Brain pericyte (primary cell): ENCODE measurements at regions not wholly inside any gene's neighbourhood (a gene's known extent, or its start where the extent isn't known, plus 50 kb on each side); places are given as distances from the start of the nearest gene placed in this dataset.
"Not testable (repeated sequence)": the region's sequence is repeated elsewhere in the genome, so short reads cannot be mapped to it uniquely, and the experiment has no call there.

Experiments
- DNase-seq: peaks from one replicate; pipeline ENCODE4 v3.0.0-alpha.2; 2012; ENCODE audit warnings: low read depth, low spot score

DNA sequence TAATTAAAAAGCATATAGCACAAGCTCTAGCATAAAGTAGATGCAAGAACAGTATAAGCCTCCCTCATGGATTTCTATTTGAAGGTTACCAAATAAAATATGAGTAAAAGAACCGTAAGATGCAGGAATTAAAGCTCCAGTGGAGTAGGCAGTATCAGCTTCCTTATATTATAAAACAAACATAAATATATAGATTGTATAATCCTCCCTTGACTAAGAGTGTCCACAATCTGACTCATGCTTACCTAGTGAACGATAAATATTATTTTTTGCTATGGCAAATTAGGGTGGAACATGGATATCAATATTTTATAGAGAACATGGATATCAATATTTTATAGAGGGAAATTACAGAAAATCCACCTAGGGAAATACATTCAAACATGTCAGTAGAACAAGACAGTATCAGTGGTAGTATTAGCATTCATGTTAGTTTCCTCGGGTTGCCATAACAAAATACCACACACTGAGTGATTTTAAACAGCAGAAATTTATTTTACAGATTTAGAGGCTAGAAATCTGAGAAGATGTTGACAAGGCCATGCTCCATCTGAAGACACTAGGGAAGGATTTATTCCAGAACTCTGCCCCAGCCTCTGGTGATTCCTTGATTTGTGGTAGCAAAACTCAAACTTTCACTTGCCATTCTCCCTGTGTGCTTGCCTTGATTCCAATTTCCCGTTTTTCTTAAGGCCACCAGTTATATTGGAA lies 1521.3 kb downstream of the SI start:
- DNase-seq: no peak

DNA sequence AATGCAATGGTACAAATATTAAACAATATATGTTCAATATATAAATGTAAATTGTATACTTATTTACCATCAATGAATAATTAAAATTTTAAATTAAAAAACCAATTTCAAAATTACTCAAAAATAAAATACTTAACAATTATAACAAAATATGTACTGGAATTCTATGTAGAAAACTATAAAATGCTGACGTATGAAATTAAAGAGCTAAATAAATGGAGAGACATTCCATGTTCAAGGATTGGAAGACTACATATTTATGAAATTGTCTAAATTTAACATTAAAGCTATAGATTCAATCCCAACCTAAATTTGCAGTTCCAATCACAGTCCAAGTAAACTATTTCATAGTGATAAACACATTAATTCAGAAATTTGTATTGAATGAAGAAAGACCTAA lies 1522.4 kb downstream of the SI start:
- no peak for DNase-seq

DNA sequence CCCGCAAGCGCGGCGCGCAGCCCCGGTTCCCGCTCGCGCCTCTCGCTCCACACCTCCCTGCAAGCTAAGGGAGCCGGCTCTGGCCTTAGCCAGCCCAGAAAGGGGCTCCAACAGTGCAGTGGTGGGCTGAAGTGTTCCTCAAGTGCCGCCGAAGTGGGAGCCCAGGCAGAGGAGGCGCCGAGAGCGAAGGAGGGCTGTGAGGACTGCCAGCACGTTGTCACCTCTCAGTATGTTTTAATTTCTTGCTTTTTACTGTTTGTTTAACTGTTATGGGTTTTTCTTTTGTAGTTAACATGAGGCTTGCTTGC lies 1525.7 kb downstream of the SI start:
- no peak for DNase-seq

DNA sequence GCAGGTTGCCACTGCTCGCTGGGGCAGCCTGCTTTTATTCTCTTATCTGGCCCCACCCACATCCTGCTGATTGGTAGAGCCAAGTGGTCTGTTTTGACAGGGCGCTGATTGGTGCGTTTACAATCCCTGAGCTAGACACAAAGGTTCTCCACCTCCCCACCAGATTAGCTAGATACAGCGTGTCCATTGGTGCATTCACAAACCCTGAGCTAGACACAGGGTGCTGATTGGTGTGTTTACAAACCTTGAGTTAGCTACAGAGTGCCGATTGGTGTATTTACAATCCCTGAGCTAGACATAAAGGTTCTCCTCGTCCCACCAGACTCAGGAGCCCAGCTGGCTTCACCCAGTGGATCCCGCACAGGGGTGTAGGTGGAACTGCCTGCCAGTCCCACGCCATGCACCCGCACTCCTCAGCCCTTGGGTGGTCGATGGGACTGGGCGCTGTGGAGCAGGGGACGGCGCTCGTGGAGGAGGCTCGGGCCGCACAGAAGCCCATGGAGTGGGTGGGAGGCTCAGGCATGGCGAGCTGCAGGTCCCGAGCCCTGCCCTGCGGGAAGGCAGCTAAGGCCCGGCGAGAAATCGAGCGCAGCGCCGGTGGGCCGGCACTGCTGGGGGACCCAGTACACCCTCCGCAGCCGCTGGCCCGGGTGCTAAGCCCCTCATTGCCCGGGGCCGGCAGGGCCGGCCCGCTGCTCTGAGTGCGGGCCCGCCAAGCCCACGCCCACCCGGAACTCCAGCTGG lies 1526.2 kb downstream of the SI start:
- DNase-seq: not testable (repeated sequence)

GRCh38 chr3:163548015-163548414 lies 1530.3 kb downstream of the SI start:
- no peak for DNase-seq

DNA sequence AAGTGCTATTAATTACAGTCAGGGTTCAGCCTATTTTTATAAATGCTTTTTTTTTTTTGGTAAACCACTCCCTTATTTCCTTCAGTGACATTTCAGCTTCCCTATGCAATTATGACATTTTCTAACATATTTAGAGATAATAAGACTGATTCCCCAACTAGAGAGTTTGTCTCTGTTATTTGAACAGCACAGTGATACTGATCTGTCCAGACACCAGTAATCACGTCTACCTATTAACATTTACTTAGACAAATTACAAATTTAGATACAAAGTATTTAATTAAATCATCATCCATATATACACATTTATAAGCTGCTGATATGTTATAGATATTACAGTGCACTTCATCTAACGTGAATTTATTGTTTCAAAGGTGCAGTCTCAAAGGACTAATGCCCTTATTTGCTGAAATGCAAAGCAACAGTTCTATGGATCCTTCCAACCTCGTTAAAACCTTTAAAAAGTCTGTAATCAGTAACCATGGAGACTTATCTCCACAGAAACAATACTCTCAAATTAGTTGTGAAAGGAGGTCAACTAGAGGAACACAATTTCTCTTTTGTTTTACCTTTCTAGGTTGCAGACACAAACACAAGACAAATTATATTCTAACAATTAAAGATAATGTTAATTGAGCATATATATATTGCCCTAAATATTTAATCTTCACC lies 1531.1 kb downstream of the SI start:
- DNase-seq: no peak

- no peak for DNase-seq
Measured at GRCh38 chr3:163543662-163544061, 1534.6 kb downstream of the SI start.

GRCh38 chr3:163541629-163542028 lies 1536.7 kb downstream of the SI start:
- DNase-seq: no peak

GRCh38 chr3:163538387-163538786 lies 1539.9 kb downstream of the SI start:
- no peak for DNase-seq

DNA sequence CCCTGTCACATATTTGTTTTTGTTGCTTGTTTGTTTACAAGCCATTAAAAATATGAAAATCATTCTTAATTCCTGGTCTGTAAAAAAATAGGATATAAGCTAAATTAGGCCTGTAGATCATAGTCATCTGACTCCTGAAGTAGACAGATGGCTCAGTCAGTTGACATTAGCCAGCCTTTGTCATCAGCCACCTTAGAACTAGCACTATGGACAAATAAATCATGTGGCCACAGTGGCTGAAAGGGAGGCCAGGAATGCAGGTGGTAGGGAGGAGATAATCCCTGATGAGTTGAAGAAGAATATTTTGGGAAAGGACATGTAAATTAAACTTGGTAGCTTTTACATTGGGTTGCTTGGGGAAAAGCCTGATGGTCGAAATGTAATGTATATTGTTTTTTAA lies 1544.9 kb downstream of the SI start:
- DNase-seq: no peak

- no peak for DNase-seq
Measured at GRCh38 chr3:163523375-163523774, 1554.9 kb downstream of the SI start.

GRCh38 chr3:163521261-163521660 lies 1557.0 kb downstream of the SI start:
- DNase-seq: no peak

DNA sequence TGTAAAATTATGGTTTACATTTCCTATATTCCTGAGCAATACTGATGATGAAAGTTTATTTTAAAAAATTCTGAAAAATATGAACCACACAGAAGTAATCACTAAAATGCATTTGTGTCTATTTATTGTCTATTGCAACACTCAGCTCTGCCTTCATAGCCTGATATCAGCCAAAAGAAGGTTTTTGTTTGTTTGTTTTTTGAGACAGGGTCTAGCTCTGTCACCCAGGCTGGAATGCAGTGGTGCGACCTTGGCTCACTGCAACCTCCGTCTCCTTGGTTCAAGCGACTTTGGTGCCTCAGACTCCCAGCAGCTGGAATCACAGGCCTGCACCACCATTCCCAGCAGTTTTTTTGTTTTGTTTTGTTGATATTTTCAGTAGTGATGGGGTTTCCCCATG lies 1560.2 kb downstream of the SI start:
- no peak for DNase-seq

GRCh38 chr3:163513149-163513657 lies 1565.1 kb downstream of the SI start:
- no peak for DNase-seq

DNA sequence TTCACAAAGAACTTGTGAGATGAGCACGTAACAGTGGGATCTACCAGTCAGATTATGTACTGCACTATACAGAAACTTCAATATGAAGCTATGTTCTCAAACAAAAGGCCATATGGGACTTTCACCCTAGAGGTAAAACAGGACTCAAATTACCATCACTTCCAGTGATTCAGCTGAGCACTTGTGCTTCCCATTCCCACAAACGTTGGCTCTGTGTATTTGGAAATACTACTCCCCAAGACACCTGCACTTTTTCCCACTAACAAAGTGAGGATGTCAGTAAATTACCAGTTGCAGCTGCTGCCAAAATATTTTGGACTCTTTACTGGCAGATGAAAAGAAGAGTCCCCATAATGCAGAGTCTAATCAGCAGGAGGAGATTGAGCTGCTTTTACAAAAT lies 1570.1 kb downstream of the SI start:
- DNase-seq: no peak

DNA sequence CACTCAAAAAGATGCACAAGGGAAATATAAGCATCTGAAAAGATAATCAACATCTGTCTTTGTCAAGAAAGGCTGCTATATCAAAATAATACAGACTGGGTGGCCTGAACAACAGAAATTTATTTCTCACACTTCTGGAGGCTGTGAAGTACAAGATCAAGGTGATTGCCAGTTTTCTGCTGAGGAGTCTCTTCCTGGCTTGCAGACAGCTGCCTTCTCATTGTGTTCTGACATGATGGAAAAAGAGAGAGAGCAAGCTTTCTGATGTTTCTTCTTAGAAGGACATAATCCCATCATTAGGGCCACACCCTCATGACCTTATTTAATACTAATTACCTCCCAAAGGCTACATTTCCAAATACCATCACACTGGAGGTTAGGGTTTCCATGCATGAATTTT lies 1573.3 kb downstream of the SI start:
- DNase-seq: no peak

GRCh38 chr3:163499736-163500219 lies 1578.5 kb downstream of the SI start:
- DNase-seq: not testable (repeated sequence)

DNA sequence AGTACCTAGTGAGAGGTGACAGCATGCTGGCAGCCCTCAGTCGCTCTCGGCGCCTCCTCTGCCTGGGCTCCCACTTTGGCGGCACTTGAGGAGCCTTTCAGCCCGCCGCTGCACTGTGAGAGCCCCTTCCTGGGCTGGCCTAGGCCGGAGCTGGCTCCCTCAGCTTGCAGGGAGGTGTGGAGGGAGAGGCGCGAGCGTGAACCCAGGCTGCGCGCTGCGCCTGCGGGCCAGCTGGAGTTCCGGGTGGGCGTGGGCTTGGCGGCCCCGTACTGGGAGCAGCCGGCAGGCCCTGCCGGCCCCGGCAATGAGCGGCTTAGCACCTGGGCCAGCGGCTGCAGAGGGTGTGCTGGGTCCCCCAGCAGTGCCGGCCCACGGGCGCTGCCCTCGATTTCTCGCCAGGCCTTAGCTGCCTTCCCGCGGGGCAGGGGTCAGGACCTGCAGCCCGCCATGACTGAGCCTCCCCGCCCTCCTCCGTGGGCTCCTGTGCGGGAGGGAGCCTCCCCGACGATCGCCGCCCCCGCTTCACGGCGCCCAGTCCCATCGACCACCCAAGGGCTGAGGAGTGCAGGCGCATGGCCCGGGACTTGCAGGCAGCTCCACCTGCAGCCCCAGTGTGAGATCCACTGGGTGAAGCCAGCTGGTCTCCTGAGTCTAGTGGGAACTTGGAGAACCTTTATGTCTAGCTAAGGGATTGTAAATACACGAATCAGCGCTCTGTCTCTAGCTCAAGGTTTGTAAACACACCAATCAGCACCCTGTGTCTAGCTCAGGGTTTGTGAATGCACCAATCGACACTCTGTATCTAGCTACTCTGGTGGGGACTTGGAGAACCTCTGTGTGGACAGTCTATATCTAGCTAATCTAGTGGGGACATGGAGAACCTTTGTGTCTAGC lies 1579.2 kb downstream of the SI start:
- DNase-seq: not testable (repeated sequence)

DNA sequence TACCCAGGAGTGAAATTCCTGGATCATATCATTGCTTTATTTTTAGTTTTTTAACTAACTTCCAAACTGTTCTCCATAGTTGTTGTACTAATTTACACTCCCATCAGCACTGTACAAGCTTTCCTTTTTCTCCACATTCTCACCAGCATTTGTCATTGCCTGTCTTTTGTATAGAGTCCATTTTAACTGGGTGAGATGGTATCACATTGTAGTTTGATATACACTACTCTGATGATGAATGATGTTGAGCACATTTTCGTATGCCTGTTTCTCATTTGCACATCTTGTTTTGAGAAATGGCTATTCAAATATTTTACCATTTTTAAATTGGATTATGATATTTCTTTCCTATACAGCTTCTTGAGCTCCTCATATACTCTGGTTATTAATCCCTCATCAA lies 1586.6 kb downstream of the SI start:
- no peak for DNase-seq

DNA sequence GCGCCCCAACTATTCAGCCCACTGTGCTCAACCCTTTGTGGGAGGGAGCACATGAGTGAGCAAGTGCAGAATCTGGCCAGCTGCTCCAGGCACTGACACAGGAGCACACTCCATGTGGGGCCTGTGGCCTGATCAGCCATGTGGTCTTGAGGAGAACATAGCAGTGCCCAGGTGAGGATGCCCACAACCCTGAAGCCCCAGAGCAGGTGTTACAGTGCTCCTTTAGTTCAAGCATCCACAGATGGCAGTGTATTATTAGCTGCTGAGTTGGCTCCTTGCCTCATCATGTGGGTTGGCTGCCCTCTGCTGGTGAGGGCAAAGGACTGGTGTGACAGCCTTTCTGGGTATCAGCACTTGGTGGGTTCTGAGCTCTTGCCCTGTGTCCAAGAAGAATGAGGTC lies 1588.2 kb downstream of the SI start:
- DNase-seq: no peak

DNA sequence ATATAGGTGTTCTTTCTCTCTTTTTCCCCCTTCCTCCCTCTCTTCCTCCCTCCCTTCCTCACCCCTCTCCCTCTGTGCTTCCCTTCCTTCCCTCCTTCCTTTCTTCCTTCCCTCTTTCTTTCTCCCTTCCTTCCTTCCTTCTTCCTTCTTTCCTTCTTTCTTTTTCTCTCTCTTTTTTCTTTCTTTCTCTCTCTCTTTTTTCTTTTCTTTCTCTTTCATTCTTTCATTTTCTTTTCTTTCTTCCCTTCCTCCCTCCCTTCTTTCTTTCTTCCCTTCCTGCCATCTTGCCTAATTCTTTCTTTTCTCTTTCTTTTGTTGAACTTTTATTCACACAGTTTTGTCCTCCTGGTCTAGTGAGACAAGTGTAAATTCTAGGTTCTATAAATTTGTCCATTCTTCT lies 1595.6 kb downstream of the SI start:
- DNase-seq: no peak

GRCh38 chr3:163481738-163482137 lies 1596.6 kb downstream of the SI start:
- DNase-seq: no peak
